ENCODE measurements at regions not wholly inside any gene's neighbourhood (a gene's known extent, or its start where the extent isn't known, plus 50 kb on each side); places are given as distances from the start of the nearest gene placed in this dataset.

DNA sequence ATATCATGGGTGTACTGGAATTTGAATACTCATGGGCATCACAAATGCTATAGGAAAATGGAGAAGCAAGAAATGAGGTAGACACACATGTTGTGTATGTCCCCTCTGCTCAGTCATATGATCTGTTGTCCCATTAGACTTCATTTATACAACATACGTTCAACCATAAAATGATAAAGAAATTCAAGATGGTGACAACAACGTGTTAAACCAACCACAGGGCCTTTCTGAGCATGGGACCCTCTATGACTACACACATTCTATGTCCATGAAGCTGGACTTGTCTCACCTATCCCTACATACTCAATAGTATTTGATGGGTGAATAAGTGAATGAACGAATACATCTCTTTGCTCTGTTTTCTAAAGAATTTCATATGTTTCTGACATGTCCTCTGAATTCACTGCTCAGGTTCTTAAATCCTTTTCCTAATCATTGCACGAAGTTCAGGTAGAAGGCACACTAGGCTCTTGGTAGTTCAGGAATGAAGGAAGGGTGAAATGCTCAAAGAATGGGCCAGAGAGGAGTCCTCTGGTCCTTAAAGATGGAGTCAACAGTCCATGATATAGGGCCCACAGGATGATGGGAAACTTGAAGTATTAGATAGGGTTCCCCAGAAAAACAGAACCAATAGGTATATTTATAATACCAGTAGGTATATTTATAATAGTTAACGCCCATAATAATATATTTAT is 105.7 kb upstream of the PPM1H start:
- no peak for TF ChIP-seq CTCF (IDR thresholded peaks at IDR 0.05)
- TF ChIP-seq POLR2AphosphoS5 (IDR thresholded peaks at IDR 0.05) = no peak
- no peak for TF ChIP-seq POLR2A (IDR thresholded peaks at IDR 0.05)

Measured in upper lobe of left lung (tissue), 4 donors.